Brain microvascular endothelial cell (primary cell): ENCODE measurements at regions not wholly inside any gene's neighbourhood (a gene's known extent, or its start where the extent isn't known, plus 50 kb on each side); places are given as distances from the start of the nearest gene placed in this dataset.
"Not testable (repeated sequence)": the region's sequence is repeated elsewhere in the genome, so short reads cannot be mapped to it uniquely, and the experiment has no call there.

ENCODE experiments used
- DNase-seq: peaks from one replicate; pipeline ENCODE4 v3.0.0-alpha.2; 2020
- H3K27ac ChIP-seq: fragments of 250-450 bp; sonication (Bioruptor Pico); 2 replicates; pipeline ENCODE4 v1.5.1; 2020; ENCODE audit warnings: mild to moderate bottlenecking, moderate library complexity
- H3K27me3 ChIP-seq: fragments of 250-450 bp; sonication (Bioruptor Pico); replicated peaks from 2 replicates; pipeline ENCODE4 v1.5.1; 2020; ENCODE audit warnings: mild to moderate bottlenecking
- H3K36me3 ChIP-seq: fragments of 250-450 bp; sonication (Bioruptor Pico); replicated peaks from 2 replicates; pipeline ENCODE4 v1.5.1; 2020; ENCODE audit warnings: mild to moderate bottlenecking
- H3K4me3 ChIP-seq: 2 replicates; pipeline ENCODE4 v1.5.1; 2011; ENCODE audit warnings: low read depth, mild to moderate bottlenecking, control low read depth, low read length, moderate library complexity
- CTCF ChIP-seq: IDR thresholded peaks from 2 replicates; pipeline ENCODE4 v1.5.1; 2011; ENCODE audit warnings: low read depth, mild to moderate bottlenecking, moderate library complexity, low read length, control low read depth, inconsistent platforms; ENCODE audit errors: missing control alignments
- in situ Hi-C: cut with HindIII; loops from 2 replicates; pipeline ENCODE4 v1.10.0; 2017; ENCODE audit warnings: low sequenced_read_pairs, low pct_ligation_motif_present

- not testable (repeated sequence) for DNase-seq
Observed at GRCh38 chr2:156254637-156255067, 77.9 kb downstream of the NR4A2 start.

GRCh38 chr2:156253765-156254164 is 78.8 kb downstream of the NR4A2 start:
- in situ Hi-C loops, result no loop called here
- Histone ChIP-seq H3K27ac (no peak overlapping the region), H3K4me3 (no peak overlapping the region), H3K36me3 (no peaks in the 10 kb centered on the region), H3K27me3 (no peaks in the 10 kb centered on the region)
- no peak for TF ChIP-seq CTCF
- no peak for DNase-seq

More at GRCh38 chr2:156254637-156255067, 77.9 kb downstream of the NR4A2 start:
- peak overlapping the region; percentile 43 for H3K4me3 ChIP-seq
- H3K27ac ChIP-seq, H3K36me3 ChIP-seq, H3K27me3 ChIP-seq, in situ Hi-C loops: not testable (repeated sequence)

GRCh38 chr2:156242874-156243273 is 89.6 kb downstream of the NR4A2 start:
- in situ Hi-C loops, result no loop called here
- no peak overlapping the region for H3K4me3 ChIP-seq

GRCh38 chr2:156237558-156237957 is 95.0 kb downstream of the NR4A2 start:
- no peak for DNase-seq
- Histone ChIP-seq H3K4me3 (no peak overlapping the region), H3K27ac (no peak overlapping the region), H3K36me3 (no peaks in the 10 kb centered on the region), H3K27me3 (no peaks in the 10 kb centered on the region)
- TF ChIP-seq CTCF, result no peak
- in situ Hi-C loops, result no loop called here

More at GRCh38 chr2:156242874-156243273, 89.6 kb downstream of the NR4A2 start:
- TF ChIP-seq CTCF, result no peak
- Histone ChIP-seq H3K27me3 (no peaks in the 10 kb centered on the region), H3K27ac (no peak overlapping the region), H3K36me3 (no peaks in the 10 kb centered on the region)
- DNase-seq, result no peak

GRCh38 chr2:156229724-156230362 is 102.7 kb downstream of the NR4A2 start:
- Histone ChIP-seq H3K4me3 (no peak overlapping the region), H3K27me3 (no peaks in the 10 kb centered on the region), H3K27ac (no peak overlapping the region), H3K36me3 (no peaks in the 10 kb centered on the region)
- no peak for TF ChIP-seq CTCF
- no peak for DNase-seq
- in situ Hi-C loops, result no loop called here

- DNase-seq, H3K27ac ChIP-seq, in situ Hi-C loops, H3K4me3 ChIP-seq, H3K27me3 ChIP-seq, H3K36me3 ChIP-seq: not testable (repeated sequence)
Observed at GRCh38 chr2:156223328-156223727, 109.2 kb downstream of the NR4A2 start.

GRCh38 chr2:156221703-156222102 is 110.8 kb downstream of the NR4A2 start:
- H3K4me3 ChIP-seq, result no peak overlapping the region
- no peak for TF ChIP-seq CTCF
- in situ Hi-C loops, result no loop called here
- H3K36me3 ChIP-seq, result no peaks in the 10 kb centered on the region
- no peaks in the 10 kb centered on the region for H3K27me3 ChIP-seq
- no peak overlapping the region for H3K27ac ChIP-seq
- no peak for DNase-seq
